ENCODE measurements at regions not wholly inside any gene's neighbourhood (a gene's known extent, or its start where the extent isn't known, plus 50 kb on each side); places are given as distances from the start of the nearest gene placed in this dataset.

DNA sequence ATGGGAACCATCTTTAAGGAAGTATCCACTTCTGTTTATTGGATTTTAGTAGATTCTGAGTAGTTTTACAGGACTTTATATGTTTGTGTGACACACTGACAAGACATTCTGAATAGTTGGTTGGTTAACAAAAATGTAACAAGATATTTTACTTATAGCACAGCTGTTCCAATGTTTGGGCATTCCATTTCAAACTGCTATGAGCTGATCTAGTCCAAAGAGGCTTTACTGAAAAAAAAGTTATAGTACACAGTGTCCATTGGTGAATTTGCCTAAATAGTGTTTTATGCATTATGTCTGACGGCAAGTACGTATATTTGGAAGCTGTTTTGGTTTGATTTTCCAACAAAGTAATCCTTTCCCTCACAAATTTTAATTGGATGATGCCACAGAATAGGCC lies 99.1 kb downstream of the SAMD9 start:
- DNase-seq: no peak
- intact Hi-C loops (cut with DNase I): no loop called here
- ATAC-seq: no peak

DNA sequence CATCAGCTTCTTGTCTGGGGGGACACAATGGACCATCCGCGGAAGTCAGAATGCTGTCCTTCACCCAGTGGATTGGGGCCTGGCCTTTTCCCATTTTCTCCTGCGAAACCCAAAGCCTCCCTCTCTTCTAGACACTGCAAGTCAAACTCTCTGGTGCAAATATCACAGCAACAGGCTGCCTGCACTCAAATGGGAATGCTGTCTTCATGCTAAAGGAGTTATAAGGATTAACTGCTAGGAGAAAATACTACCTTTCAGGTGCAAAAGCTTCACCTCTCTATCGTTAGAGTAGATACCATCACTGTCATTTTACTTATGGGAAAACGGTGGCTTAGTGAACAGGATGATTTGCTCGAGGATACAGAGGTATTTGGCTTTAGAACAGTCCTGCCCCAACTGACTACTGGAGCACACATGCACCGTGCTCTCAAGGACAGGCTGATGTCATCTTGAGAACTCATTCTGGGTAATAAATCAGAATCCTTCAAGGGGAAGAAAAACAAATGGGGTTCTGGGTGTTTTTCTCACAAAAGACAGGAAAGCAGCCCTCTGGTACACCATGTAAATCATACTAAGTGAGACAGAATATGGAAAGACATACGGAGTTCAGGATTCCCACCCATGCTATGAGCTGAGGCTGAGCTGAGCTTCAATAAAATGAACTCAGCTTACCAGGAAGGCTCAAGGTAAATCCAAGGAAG lies 100.9 kb downstream of the SAMD9 start:
- ATAC-seq (no peak), DNase-seq (no peak)
- intact Hi-C loops (cut with DNase I): no loop called here

GRCh38 chr7:93015779-93016481 lies 101.8 kb downstream of the SAMD9 start:
- ATAC-seq: peak in 1 of 2 donors; percentile 15
- DNase-seq: no peak
- intact Hi-C loops (cut with DNase I): no loop called here

DNA sequence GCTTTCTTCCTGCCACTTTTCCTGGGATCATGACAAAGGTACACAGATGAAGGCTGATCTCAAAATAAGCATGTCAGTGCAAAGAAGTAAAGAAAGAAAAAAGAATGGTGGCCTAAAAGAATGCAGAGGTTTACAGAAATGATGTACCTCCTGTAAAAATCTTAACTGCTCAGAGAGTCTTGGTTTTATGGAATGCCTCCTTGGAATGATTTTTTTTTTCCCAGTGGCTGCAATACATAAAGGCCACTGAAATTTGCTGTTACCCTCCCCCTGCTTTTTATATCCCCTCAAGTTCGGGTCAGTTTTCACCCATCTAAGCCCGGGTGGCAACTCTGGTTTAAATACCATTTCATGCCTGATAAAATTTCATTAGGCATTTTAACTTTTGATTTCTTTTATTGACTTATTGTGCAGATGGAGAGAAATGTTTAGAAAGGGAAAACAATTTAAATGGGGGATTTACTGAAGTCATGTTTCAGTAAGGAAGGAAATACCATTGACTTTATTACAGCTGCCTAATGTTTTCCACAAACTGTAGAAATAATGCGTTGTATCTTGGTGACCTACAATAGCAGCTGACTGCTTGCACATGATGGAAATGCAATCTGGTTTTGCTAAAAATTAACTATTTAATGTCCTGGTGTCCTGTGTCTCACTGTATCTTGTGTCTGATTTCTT lies 102.5 kb downstream of the SAMD9 start:
- intact Hi-C loops (cut with DNase I): no loop called here
- DNase-seq: no peak
- no peak for ATAC-seq

- no peak for DNase-seq
- ATAC-seq: no peak
- intact Hi-C loops (cut with DNase I): no loop called here
These were observed 103.4 kb downstream of the SAMD9 start for GRCh38 chr7:93014410-93014809.

- ATAC-seq: no peak
- DNase-seq: no peak
- intact Hi-C loops (cut with DNase I): no loop called here
These were observed 104.2 kb downstream of the SAMD9 start for GRCh38 chr7:93013446-93014061.

DNA sequence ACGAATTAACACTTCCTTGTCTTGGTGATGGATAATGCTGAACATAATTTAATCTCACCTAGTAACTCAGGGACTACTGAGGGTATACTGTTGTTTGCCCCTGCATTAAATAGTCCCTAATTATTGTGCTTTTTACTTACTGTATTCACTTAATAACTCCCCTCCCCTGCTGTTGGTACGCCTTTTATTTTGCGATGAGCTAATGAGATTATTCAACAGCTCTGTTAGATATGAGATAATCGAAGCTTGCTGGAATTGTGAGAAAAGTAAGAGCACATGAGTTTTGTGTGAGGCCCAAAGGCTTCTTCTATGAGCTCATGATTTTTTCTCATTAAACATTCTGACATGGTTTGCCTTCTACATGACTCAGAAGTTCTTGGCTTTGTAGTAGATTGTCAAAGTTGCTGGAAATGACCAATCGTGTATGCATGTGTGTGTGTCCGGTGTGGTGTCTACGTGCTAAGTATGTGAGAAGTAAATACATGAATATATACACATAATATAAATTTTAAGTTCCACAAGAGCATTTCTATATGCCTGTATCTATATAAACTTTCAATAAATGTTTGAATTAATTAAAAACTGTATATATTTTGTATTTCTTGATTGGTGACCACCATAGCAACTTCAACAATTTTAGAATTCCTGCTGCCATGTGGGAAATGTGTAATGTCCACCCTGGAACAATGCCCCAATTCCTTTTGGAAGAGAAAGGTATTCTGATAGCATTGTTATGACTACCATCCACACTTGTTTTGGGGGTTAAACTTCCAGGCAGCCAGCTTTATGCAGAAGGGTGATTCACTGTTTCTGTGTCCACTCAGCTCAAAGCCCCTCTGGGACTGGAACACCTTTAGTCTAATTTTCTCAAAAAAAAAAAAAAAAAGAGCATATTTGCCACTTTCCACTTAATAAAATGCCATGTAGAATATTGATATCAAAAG lies 106.2 kb downstream of the SAMD9 start:
- DNase-seq (no peak), ATAC-seq (peak in 1 of 2 donors; percentile 63)
- intact Hi-C loops (cut with DNase I): no loop called here

DNA sequence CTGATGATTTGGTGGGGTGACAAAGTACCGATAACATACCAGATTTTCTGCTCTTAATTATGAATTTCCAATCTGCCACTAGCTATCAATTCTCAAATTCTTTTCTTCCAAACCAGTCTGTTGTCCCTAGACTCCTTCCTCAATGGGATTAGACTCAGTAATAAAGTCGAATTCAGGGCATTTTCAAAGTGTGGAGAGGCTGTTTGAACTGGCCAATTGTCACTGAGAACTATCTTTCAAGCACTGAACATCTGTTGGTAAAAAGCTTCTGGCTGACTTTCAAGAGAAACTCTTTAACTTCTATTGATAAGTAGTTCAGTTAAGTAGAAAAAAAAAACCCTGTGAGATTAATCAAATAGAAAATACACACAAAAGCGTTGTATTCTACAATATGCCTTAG lies 108.9 kb downstream of the SAMD9 start:
- no peak for DNase-seq

GRCh38 chr7:93006480-93007095 lies 111.2 kb downstream of the SAMD9 start:
- DNase-seq (no peak), ATAC-seq (no peak)
- intact Hi-C loops (cut with DNase I): no loop called here

More for the DNA sequence above, 108.9 kb downstream of the SAMD9 start:
- intact Hi-C loops (cut with DNase I): no loop called here
- no peak for ATAC-seq

DNA sequence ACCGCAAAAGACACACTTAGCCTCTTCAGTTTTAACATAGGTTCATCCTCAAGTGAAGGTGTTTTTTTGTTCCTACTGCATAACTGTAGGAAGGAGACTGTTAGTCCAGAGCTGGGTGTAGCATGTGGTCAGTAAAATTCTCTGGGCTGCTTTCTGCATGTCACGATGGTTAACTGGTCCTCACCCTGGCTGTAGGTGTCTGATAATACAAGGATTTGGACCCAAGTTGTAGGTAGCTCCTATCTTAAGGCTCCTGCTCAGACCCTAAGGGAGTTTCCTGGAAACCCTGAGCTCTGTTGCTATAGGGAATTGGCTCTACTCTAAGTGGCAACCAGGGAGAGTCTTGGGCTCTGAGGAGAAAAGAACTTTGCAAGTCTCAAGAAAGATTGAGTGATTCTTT lies 112.9 kb downstream of the SAMD9 start:
- intact Hi-C loops (cut with DNase I): no loop called here
- no peak for ATAC-seq

DNA sequence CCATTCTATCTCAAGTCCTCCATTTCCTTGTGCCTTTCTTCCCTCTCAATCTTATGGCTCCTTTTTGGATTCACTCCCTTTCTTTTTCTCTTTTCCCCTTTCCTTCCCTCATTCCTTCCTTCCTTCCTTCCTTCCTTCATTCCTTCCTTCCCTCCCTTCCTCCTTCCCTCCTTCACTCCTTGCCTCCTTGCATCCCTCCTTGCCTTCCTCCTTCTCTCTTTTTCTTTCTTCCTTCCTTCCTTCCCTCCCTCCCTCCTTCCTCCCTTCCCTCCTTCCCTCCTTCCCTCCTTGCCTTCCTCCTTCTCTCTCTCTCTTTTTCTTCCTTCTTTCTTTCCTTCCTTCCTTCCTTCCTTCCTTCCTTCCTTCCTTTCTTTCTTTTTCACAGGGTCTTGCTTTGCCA lies 120.1 kb downstream of the SAMD9 start:
- intact Hi-C loops (cut with DNase I): no loop called here
- DNase-seq: no peak
- no peak for ATAC-seq

More for the DNA sequence above, 112.9 kb downstream of the SAMD9 start:
- DNase-seq: no peak

GRCh38 chr7:92997152-92997551 lies 120.6 kb downstream of the SAMD9 start:
- DNase-seq: no peak
- intact Hi-C loops (cut with DNase I): no loop called here
- no peak for ATAC-seq

DNA sequence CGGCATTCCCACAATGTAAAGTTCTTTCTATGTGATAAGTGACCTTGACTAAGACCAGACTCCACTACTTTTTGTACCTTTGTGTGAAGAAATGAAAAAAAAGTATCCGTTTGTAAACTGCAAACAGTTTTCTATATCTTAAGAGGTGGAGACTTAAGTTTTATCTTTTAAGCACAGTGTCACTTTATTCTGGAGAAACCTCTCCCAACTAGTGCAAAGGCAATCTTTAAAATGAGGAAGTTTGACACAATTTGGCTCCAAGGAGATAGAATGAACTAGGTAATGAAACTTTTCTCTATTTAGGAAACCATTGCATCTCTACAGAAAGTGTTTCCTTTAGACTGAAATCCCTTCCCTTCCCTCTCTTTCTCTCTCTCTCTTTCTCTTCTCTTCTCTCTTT lies 122.9 kb downstream of the SAMD9 start:
- ATAC-seq (no peak), DNase-seq (no peak)
- intact Hi-C loops (cut with DNase I): no loop called here

DNA sequence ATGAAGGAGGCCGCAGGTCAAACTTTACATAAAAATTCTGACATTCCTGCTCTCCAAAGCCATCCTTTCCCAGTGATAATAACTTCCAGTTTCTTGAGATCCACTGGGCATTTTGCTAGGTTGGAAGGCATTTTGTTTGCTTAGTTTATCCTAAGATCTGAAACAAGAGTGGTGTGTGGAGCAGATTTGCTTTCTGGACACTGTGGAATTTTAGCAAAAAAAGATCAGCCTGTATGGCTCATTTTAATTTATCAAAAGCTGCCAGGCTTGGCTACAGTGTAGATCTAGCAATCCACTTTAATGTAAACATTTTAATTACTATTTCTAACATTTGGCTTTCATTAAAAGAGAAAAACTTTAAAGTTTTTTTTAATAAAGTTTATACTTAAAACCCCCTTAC lies 124.8 kb downstream of the SAMD9 start:
- intact Hi-C loops (cut with DNase I): no loop called here
- no peak for ATAC-seq
- DNase-seq: no peak

- intact Hi-C loops (cut with DNase I): no loop called here
These were observed 125.3 kb downstream of the SAMD9 start for GRCh38 chr7:92992483-92992882.

DNA sequence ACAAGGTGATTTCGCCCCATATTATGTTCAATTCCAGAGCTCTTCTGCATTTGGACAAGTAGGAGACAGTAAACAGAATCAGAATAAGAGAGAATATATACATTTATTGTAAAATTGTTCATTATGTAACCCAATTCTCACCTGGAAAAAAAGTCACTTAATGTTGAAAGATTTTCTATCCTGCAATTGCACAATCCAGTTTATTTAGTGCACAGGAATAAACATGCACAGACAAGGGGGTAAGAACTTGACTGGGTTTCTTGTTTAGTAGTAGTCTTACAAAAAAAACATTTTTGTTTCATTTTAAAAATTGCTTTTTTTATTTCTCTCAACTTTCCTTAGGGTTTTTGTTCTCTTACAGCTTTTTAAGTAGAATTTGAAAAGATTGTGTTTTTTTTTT lies 126.6 kb downstream of the SAMD9 start:
- DNase-seq (no peak), ATAC-seq (no peak)
- intact Hi-C loops (cut with DNase I): no loop called here

More at GRCh38 chr7:92992483-92992882, 125.3 kb downstream of the SAMD9 start:
- ATAC-seq (no peak), DNase-seq (no peak)

GRCh38 chr7:92988941-92989545 lies 128.7 kb downstream of the SAMD9 start:
- no peak for ATAC-seq
- intact Hi-C loops (cut with DNase I): loop anchor here in 1 of 2 donors (5.0 kb wide), 1 partner anchor 367 kb away; no protein-coding TSS in a partner anchor
- DNase-seq: no peak

DNA sequence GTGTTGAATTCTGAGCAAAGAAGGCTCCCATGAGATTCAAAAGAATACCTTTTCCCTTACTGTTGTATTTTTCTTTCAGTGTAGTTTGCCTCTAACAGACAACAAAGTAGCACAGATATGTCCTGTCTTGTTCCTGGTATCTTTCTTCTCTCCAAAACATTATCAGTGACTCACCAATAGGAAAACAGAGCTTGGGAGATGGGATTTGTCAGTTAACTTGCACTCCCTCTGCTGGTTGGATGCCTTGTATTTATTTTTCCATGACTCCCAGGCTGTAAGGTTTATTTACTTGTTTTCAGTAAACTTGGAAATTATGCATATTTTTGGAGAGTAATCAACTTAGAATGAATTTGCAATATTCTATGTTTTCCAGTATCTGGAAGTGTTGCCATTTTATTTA lies 129.7 kb downstream of the SAMD9 start:
- DNase-seq (no peak), ATAC-seq (peak; percentile 47 to 62)
- intact Hi-C loops (cut with DNase I): loop anchor here in 1 of 2 donors (5.0 kb wide), 1 partner anchor 366 kb away; no protein-coding TSS in a partner anchor

All from left cardiac atrium (tissue), 4 donors.